Astrocyte (in vitro differentiated cells and primary cell): ENCODE measurements at regions not wholly inside any gene's neighbourhood (a gene's known extent, or its start where the extent isn't known, plus 50 kb on each side); places are given as distances from the start of the nearest gene placed in this dataset.

Source experiments
- DNase-seq: peaks from one replicate; pipeline ENCODE4 v3.0.0-alpha.2; 2010; ENCODE audit warnings: low read depth
- FAIRE-seq: peaks from 2 replicates; lab custom pipeline; 2011; peaks lifted over from hg19 to GRCh38; lab: Jason Lieb, UNC
- H2AFZ ChIP-seq: 2 replicates; pipeline ENCODE4 v1.6.0; 2012; ENCODE audit warnings: low read depth, low read length, inconsistent platforms
- H3K27ac ChIP-seq: 2 replicates; pipeline ENCODE4 v1.5.1; 2011; ENCODE audit warnings: low read depth, low read length, inconsistent platforms
- H3K27me3 ChIP-seq: 2 replicates; pipeline ENCODE4 v1.6.0; 2011; ENCODE audit warnings: low read length, inconsistent platforms; ENCODE audit not compliant: insufficient read depth
- H3K36me3 ChIP-seq: 2 replicates; pipeline ENCODE4 v1.5.1; 2011; ENCODE audit warnings: low read length, inconsistent platforms; ENCODE audit not compliant: insufficient read depth
- H3K4me1 ChIP-seq: 2 replicates; pipeline ENCODE4 v1.5.1; 2011; ENCODE audit warnings: low read length, inconsistent platforms; ENCODE audit not compliant: insufficient read depth
- H3K4me2 ChIP-seq: 2 replicates; pipeline ENCODE4 v1.6.0; 2012; ENCODE audit warnings: low read length, inconsistent platforms
- H3K4me3 ChIP-seq: 2 replicates; pipeline ENCODE4 v1.5.1; 2011; ENCODE audit warnings: low read depth, mild to moderate bottlenecking, low read length, inconsistent platforms; ENCODE audit not compliant: insufficient read depth
- H3K79me2 ChIP-seq: 2 replicates; pipeline ENCODE4 v1.6.0; 2012; ENCODE audit warnings: mild to moderate bottlenecking, low read length, inconsistent platforms; ENCODE audit not compliant: insufficient read depth
- H3K9ac ChIP-seq: 2 replicates; pipeline ENCODE4 v1.6.0; 2012; ENCODE audit warnings: mild to moderate bottlenecking, low read length, inconsistent platforms
- H3K9me3 ChIP-seq: 2 replicates; pipeline ENCODE4 v1.5.1; 2012; ENCODE audit warnings: low read depth, mild to moderate bottlenecking, low read length, inconsistent platforms; ENCODE audit not compliant: insufficient read depth
- H4K20me1 ChIP-seq: 2 replicates; pipeline ENCODE4 v1.6.0; 2012; ENCODE audit warnings: low read length, inconsistent platforms; ENCODE audit not compliant: insufficient read depth
- H3K27ac Mint-ChIP-seq: one replicate; pipeline ENCODE4 v1.8.0; 2021; ENCODE audit warnings: mild to moderate bottlenecking, mixed read lengths; ENCODE audit not compliant: unreplicated experiment
- H3K27me3 Mint-ChIP-seq: one replicate; pipeline ENCODE4 v1.8.0; 2021; ENCODE audit warnings: low read depth, mixed read lengths; ENCODE audit not compliant: unreplicated experiment
- H3K36me3 Mint-ChIP-seq: one replicate; pipeline ENCODE4 v1.8.0; 2021; ENCODE audit warnings: low read depth, mixed read lengths; ENCODE audit not compliant: unreplicated experiment
- H3K4me1 Mint-ChIP-seq: one replicate; pipeline ENCODE4 v1.8.0; 2021; ENCODE audit warnings: low read depth, mixed read lengths; ENCODE audit not compliant: unreplicated experiment
- H3K4me3 Mint-ChIP-seq: one replicate; pipeline ENCODE4 v1.8.0; 2021; ENCODE audit warnings: mild to moderate bottlenecking, moderate library complexity, mixed read lengths; ENCODE audit not compliant: unreplicated experiment
- H3K9me3 Mint-ChIP-seq: one replicate; pipeline ENCODE4 v1.8.0; 2021; ENCODE audit warnings: mild to moderate bottlenecking, mixed read lengths; ENCODE audit not compliant: unreplicated experiment
- CTCF ChIP-seq: IDR thresholded peaks from 2 replicates; pipeline ENCODE4 v1.5.1; 2011; ENCODE audit warnings: low read depth, mild to moderate bottlenecking, inconsistent platforms, low read length, moderate library complexity; ENCODE audit not compliant: insufficient read depth
- EZH2 ChIP-seq: IDR thresholded peaks from 2 replicates; pipeline ENCODE4 v1.6.1; 2012; ENCODE audit warnings: mild to moderate bottlenecking, low read length, inconsistent platforms; ENCODE audit not compliant: insufficient read depth

DNA sequence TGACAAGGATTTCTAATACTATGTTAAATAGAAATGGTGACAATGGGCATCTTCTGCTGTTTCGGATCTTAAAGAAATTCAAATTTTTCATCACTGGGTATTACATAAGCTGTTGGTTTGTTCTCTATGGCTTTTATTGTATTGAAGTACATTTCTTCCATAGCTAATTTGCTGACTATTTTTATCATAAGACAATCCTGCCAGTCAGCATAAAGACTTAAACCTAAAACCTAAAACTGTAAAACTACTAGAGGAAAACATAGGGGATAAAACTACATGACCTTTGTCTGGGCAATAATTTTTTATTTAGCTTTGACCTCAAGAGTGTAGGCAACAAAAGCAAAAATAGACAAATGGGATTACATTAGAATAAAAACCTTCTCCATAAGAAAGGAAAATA, 1017.4 kb downstream of the SI start:
- H3K4me1 Mint-ChIP-seq = no peaks in the 10 kb centered on the region
- no peak for DNase-seq
- no peak overlapping the region for H3K9ac ChIP-seq
- H3K27ac ChIP-seq = no peak overlapping the region
- no peaks in the 10 kb centered on the region for H3K36me3 Mint-ChIP-seq
- no peaks in the 10 kb centered on the region for H3K36me3 ChIP-seq
- no peaks in the 10 kb centered on the region for H3K4me1 ChIP-seq
- H4K20me1 ChIP-seq = no peaks in the 10 kb centered on the region
- no peaks in the 10 kb centered on the region for H3K27me3 Mint-ChIP-seq
- H2AFZ ChIP-seq = no peak overlapping the region
- no peaks in the 10 kb centered on the region for H3K27me3 ChIP-seq
- H3K9me3 ChIP-seq = no peaks in the 10 kb centered on the region
- H3K4me3 ChIP-seq = no peak overlapping the region
- no peaks in the 10 kb centered on the region for H3K9me3 Mint-ChIP-seq
- no peak overlapping the region for H3K27ac Mint-ChIP-seq
- H3K4me2 ChIP-seq = no peak overlapping the region
- H3K4me3 Mint-ChIP-seq = no peak overlapping the region
- no peaks in the 10 kb centered on the region for H3K79me2 ChIP-seq
- TF ChIP-seq EZH2 (no peak), CTCF (no peak)
- no peak for FAIRE-seq

DNA sequence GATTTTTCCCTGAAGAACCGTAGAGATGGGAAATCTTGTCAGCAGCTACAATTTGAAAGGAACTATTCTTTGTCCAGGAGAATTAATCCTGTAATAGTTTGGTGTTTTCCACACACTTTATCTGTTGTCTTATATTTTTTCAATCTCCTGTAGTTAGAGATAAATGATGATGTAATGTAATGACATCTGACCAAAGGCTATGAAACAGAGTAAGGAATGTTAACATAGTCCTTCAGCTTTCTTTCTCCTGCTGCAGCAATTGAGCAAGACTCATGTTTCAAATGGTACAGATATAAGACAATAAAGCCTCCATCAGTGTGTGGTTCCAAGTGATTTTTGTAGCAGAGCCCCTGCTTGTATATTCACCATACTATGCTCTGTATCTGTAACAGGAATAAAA, 1028.4 kb downstream of the SI start:
- no peak overlapping the region for H3K27ac ChIP-seq
- no peak overlapping the region for H2AFZ ChIP-seq
- H4K20me1 ChIP-seq = no peaks in the 10 kb centered on the region
- H3K9me3 ChIP-seq = peaks cover 6% of the 10 kb centered on the region
- Mint-ChIP-seq H3K9me3 (no peaks in the 10 kb centered on the region), H3K27ac (no peak overlapping the region), H3K4me1 (peaks cover 2% of the 10 kb centered on the region), H3K36me3 (no peaks in the 10 kb centered on the region), H3K4me3 (no peak overlapping the region), H3K27me3 (no peaks in the 10 kb centered on the region)
- no peak overlapping the region for H3K4me2 ChIP-seq
- no peaks in the 10 kb centered on the region for H3K36me3 ChIP-seq
- TF ChIP-seq CTCF = no peak
- no peak for TF ChIP-seq EZH2
- DNase-seq (no peak), FAIRE-seq (no peak)
- no peaks in the 10 kb centered on the region for H3K79me2 ChIP-seq
- no peaks in the 10 kb centered on the region for H3K27me3 ChIP-seq
- no peak overlapping the region for H3K9ac ChIP-seq
- no peaks in the 10 kb centered on the region for H3K4me1 ChIP-seq
- no peak overlapping the region for H3K4me3 ChIP-seq

- H2AFZ ChIP-seq = no peak overlapping the region
- FAIRE-seq (no peak), DNase-seq (no peak)
- no peak overlapping the region for H3K27ac ChIP-seq
- H3K27me3 ChIP-seq = no peaks in the 10 kb centered on the region
- H3K4me3 ChIP-seq = no peak overlapping the region
- TF ChIP-seq CTCF = no peak
- no peak for TF ChIP-seq EZH2
- Mint-ChIP-seq H3K9me3 (no peaks in the 10 kb centered on the region), H3K27ac (no peak overlapping the region), H3K4me1 (peaks cover 8% of the 10 kb centered on the region), H3K27me3 (no peaks in the 10 kb centered on the region), H3K36me3 (no peaks in the 10 kb centered on the region), H3K4me3 (no peak overlapping the region)
- no peak overlapping the region for H3K4me2 ChIP-seq
- no peaks in the 10 kb centered on the region for H3K36me3 ChIP-seq
- no peaks in the 10 kb centered on the region for H3K79me2 ChIP-seq
- no peaks in the 10 kb centered on the region for H4K20me1 ChIP-seq
- peaks cover under 1% of the 10 kb centered on the region for H3K9me3 ChIP-seq
- H3K9ac ChIP-seq = no peak overlapping the region
- H3K4me1 ChIP-seq = no peaks in the 10 kb centered on the region
These were observed 1029.8 kb downstream of the SI start for GRCh38 chr3:164048451-164048850.
